HG03139 (cell line): ENCODE measurements at regions not wholly inside any gene's neighbourhood (a gene's known extent, or its start where the extent isn't known, plus 50 kb on each side); places are given as distances from the start of the nearest gene placed in this dataset.
"Not testable (repeated sequence)": the region's sequence is repeated elsewhere in the genome, so short reads cannot be mapped to it uniquely, and the experiment has no call there.

Experiments used
- ATAC-seq: cut with Tn5 transposase; IDR thresholded peaks from one replicate; pipeline ENCODE4 v1.9.1; 2021; ENCODE audit not compliant: unreplicated experiment

GRCh38 chrX:67213686-67214085, 330.1 kb upstream of the AR start:
- not testable (repeated sequence) for ATAC-seq

- no peak for ATAC-seq
Measured at GRCh38 chrX:67207912-67208311, 335.9 kb upstream of the AR start.

- no peak for ATAC-seq
Measured at GRCh38 chrX:67159437-67159836, 384.4 kb upstream of the AR start.

GRCh38 chrX:67114635-67115034, 429.2 kb upstream of the AR start:
- ATAC-seq, result no peak

- ATAC-seq, result no peak
Measured at GRCh38 chrX:67105758-67106116, 438.1 kb upstream of the AR start.

GRCh38 chrX:67104982-67105757, 438.7 kb upstream of the AR start:
- no peak for ATAC-seq

- no peak for ATAC-seq
Measured at GRCh38 chrX:67100031-67100884, 443.6 kb upstream of the AR start.

- no peak for ATAC-seq
Measured at GRCh38 chrX:67094061-67094460, 449.8 kb upstream of the AR start.

GRCh38 chrX:67050760-67051159, 411.9 kb upstream of the EDA2R start:
- ATAC-seq, result no peak

GRCh38 chrX:67044866-67045265, 406.0 kb upstream of the EDA2R start:
- ATAC-seq, result no peak

GRCh38 chrX:67044029-67044653, 405.3 kb upstream of the EDA2R start:
- ATAC-seq, result no peak

GRCh38 chrX:67004451-67004850, 365.6 kb upstream of the EDA2R start:
- no peak for ATAC-seq

GRCh38 chrX:66994729-66995128, 355.9 kb upstream of the EDA2R start:
- ATAC-seq, result no peak

GRCh38 chrX:66992077-66992476, 353.2 kb upstream of the EDA2R start:
- not testable (repeated sequence) for ATAC-seq

GRCh38 chrX:66988331-66988730, 349.5 kb upstream of the EDA2R start:
- no peak for ATAC-seq

GRCh38 chrX:66961665-66962064, 322.8 kb upstream of the EDA2R start:
- ATAC-seq, result no peak

- no peak for ATAC-seq
Measured at GRCh38 chrX:66931713-66932112, 292.8 kb upstream of the EDA2R start.

- not testable (repeated sequence) for ATAC-seq
Measured at GRCh38 chrX:66930516-66930915, 291.6 kb upstream of the EDA2R start.

GRCh38 chrX:66920296-66920695, 281.4 kb upstream of the EDA2R start:
- ATAC-seq, result no peak

- ATAC-seq, result no peak
Measured at GRCh38 chrX:66919280-66919832, 280.5 kb upstream of the EDA2R start.

GRCh38 chrX:66918511-66918910, 279.6 kb upstream of the EDA2R start:
- ATAC-seq, result no peak

GRCh38 chrX:66915893-66916292, 277.0 kb upstream of the EDA2R start:
- no peak for ATAC-seq
